HepG2 (cell line): ENCODE measurements at regions not wholly inside any gene's neighbourhood (a gene's known extent, or its start where the extent isn't known, plus 50 kb on each side); places are given as distances from the start of the nearest gene placed in this dataset.

ENCODE experiments used
- ATAC-seq: fragments of 200-7000 bp; cut with Tn5 transposase; 3 replicates; pipeline ENCODE4 v1.9.1; 2020; ENCODE audit warnings: mild to moderate bottlenecking, moderate library complexity
- BruUV-seq: library from RNA; stranded (reverse); fragments of 400-500 nt; replicated peaks from 2 replicates; lab custom pipeline; 2021; lab: Mats Ljungman, UMichigan
- CTCF ChIA-PET: fragments of 300-600 bp; formaldehyde crosslinking; extraction: SDS; loops from one replicate; lab custom pipeline; 2021; ENCODE audit warnings: low total read pairs, inconsistent platforms, low intra/inter-chr PET ratio; lab: Yijun Ruan, JAX
- POLR2A ChIA-PET: fragments of 350-600 bp; sonication (Branson Sonifier 250); formaldehyde crosslinking; loops from one replicate; lab custom pipeline; 2020; ENCODE audit warnings: antibody characterized with exemption, inconsistent platforms; lab: Yijun Ruan, JAX
- DNase-seq: peaks from one replicate; pipeline ENCODE4 v3.0.0-alpha.2; 2015; ENCODE audit warnings: low spot score
- FAIRE-seq: peaks from 3 replicates; lab custom pipeline; 2011; peaks lifted over from hg19 to GRCh38; lab: Jason Lieb, UNC
- H2AFZ ChIP-seq: one replicate; pipeline ENCODE4 v1.6.1; 2011; ENCODE audit warnings: low read length, inconsistent platforms
- H3K27ac ChIP-seq: fragments of 300-600 bp; 3 replicates; pipeline ENCODE4 v1.8.0; 2011; ENCODE audit warnings: mixed run types, mild to moderate bottlenecking, mixed read lengths, low read length, inconsistent platforms; ENCODE audit not compliant: insufficient read depth; ENCODE audit errors: extremely low read length
- H3K27me3 ChIP-seq, 2 experiments: fragments of 200-600 bp in 1 of 2; 2 replicates in 1 of 2; 3 replicates in 1 of 2; pipeline versions ENCODE4 v1.6.0 to v1.8.0; 2011; ENCODE audit warnings: low read length in 2 of 2, mild to moderate bottlenecking in 2 of 2, moderate library complexity in 2 of 2, inconsistent platforms in 1 of 2; ENCODE audit not compliant: insufficient read depth in 2 of 2, control insufficient read depth in 1 of 2
- H3K36me3 ChIP-seq, 2 experiments: fragments of 200-600 bp in 1 of 2; replicated peaks in 1 of 2; 2 replicates in 1 of 2; 3 replicates in 1 of 2; pipeline versions ENCODE4 v1.5.1 to v1.8.0; 2011; ENCODE audit warnings: low read length in 2 of 2, inconsistent platforms in 1 of 2; ENCODE audit not compliant: insufficient read depth in 2 of 2, control insufficient read depth in 1 of 2
- H3K4me1 ChIP-seq: 2 replicates; pipeline ENCODE4 v1.5.1; 2012; ENCODE audit warnings: low read length, inconsistent platforms; ENCODE audit not compliant: insufficient read depth
- H3K4me2 ChIP-seq: 2 replicates; pipeline ENCODE4 v1.6.0; 2011; ENCODE audit warnings: low read depth, low read length, inconsistent platforms
- H3K4me3 ChIP-seq, 3 experiments: fragments of 200-600 bp in 1 of 3; sonication (generic), shearing (Covaris generic) in 1 of 3; replicated peaks in 1 of 3; 2 replicates each; pipeline ENCODE4 v1.5.1; 2011 to 2016; ENCODE audit warnings: low read length in 3 of 3, inconsistent platforms in 2 of 3, low read depth in 2 of 3, mild to moderate bottlenecking in 2 of 3, control low read depth in 1 of 3, mixed read lengths in 1 of 3; ENCODE audit not compliant: insufficient read depth in 1 of 3
- H3K79me2 ChIP-seq: one replicate; pipeline ENCODE4 v1.6.1; 2011; ENCODE audit warnings: low read length, inconsistent platforms; ENCODE audit not compliant: insufficient read depth
- H3K9ac ChIP-seq: 2 replicates; pipeline ENCODE4 v1.6.0; 2011; ENCODE audit warnings: mild to moderate bottlenecking, low read depth, low read length, inconsistent platforms; ENCODE audit not compliant: insufficient read depth
- H3K9me3 ChIP-seq: 2 replicates; pipeline ENCODE4 v1.5.1; 2012; ENCODE audit warnings: mild to moderate bottlenecking, low read length
- H4K20me1 ChIP-seq: 2 replicates; pipeline ENCODE4 v1.6.0; 2011; ENCODE audit warnings: inconsistent platforms, mild to moderate bottlenecking, low read length, moderate library complexity; ENCODE audit not compliant: insufficient read depth
- AGO1 ChIP-seq: fragments of 200-400 bp; formaldehyde crosslinking; IDR thresholded peaks from 2 replicates; pipeline ENCODE4 v1.6.1; 2017; ENCODE audit warnings: mild to moderate bottlenecking, low read depth, low read length, moderate library complexity; ENCODE audit not compliant: poor library complexity, severe bottlenecking
- ARHGAP35 ChIP-seq: sonication (generic); formaldehyde crosslinking; IDR thresholded peaks from 2 replicates; pipeline ENCODE4 v1.9.0; 2022; ENCODE audit warnings: mild to moderate bottlenecking, inconsistent platforms, moderate library complexity, missing genetic modification reagents, borderline replicate concordance
- GLMP ChIP-seq: sonication (generic); formaldehyde crosslinking; IDR thresholded peaks from 2 replicates; pipeline ENCODE4 v1.9.0; 2021; ENCODE audit warnings: missing genetic modification reagents, mild to moderate bottlenecking, borderline replicate concordance
- HNF4A ChIP-seq: sonication (generic); formaldehyde crosslinking; IDR thresholded peaks from 2 replicates; pipeline ENCODE4 v1.4.0; 2020; ENCODE audit warnings: missing genetic modification reagents
- IKZF1 ChIP-seq: fragments of 450-650 bp; IDR thresholded peaks from 2 replicates; pipeline ENCODE4 v1.7.1; 2016
- NFAT5 ChIP-seq: sonication (generic); formaldehyde crosslinking; IDR thresholded peaks from 2 replicates; pipeline ENCODE4 v1.4.0; 2020; ENCODE audit warnings: missing genetic modification reagents
- PHF8 ChIP-seq: sonication (generic); formaldehyde crosslinking; IDR thresholded peaks from 2 replicates; pipeline ENCODE4 v1.5.0; 2020; ENCODE audit warnings: missing genetic modification reagents
- ZNF10 ChIP-seq: sonication (generic); formaldehyde crosslinking; IDR thresholded peaks from 2 replicates; pipeline ENCODE4 v1.4.0; 2020; ENCODE audit warnings: mild to moderate bottlenecking, low read depth, missing genetic modification reagents, borderline replicate concordance
- ZNF337 ChIP-seq: sonication (generic); formaldehyde crosslinking; IDR thresholded peaks from 2 replicates; pipeline ENCODE4 v1.5.1; 2020; ENCODE audit warnings: missing genetic modification reagents, low read depth, mild to moderate bottlenecking, borderline replicate concordance
- ZNF33A ChIP-seq: sonication (generic); formaldehyde crosslinking; IDR thresholded peaks from 2 replicates; pipeline ENCODE4 v1.5.1; 2020; ENCODE audit warnings: missing genetic modification reagents, mild to moderate bottlenecking, moderate library complexity, borderline replicate concordance
- ZNF75D ChIP-seq: sonication (generic); formaldehyde crosslinking; IDR thresholded peaks from 2 replicates; pipeline ENCODE4 v1.8.1; 2023; ENCODE audit warnings: missing genetic modification reagents, mild to moderate bottlenecking, borderline replicate concordance
- ZNF788 ChIP-seq: sonication (generic); formaldehyde crosslinking; IDR thresholded peaks from 2 replicates; pipeline ENCODE4 v1.5.0; 2020; ENCODE audit warnings: mild to moderate bottlenecking, missing genetic modification reagents, borderline replicate concordance
- whole genome bisulfite sequencing: methylation state at CpG from one replicate; pipeline ENCODE4 v1.1.6; 2017; ENCODE audit warnings: low lambda C conversion rate; 5-methylcytosine and 5-hydroxymethylcytosine counted together
- in situ Hi-C: cut with HindIII; loops from 2 replicates; pipeline ENCODE4 v1.10.0; 2017; ENCODE audit warnings: low pct_unique_long_range_greater_than_20kb; ENCODE audit not compliant: extremely low pct_ligation_motif_present
- intact Hi-C: fragments of 100-400 bp; cut with micrococcal nuclease; formaldehyde crosslinking; loops from one replicate; pipeline ENCODE4 v1.10.0; 2022; ENCODE audit not compliant: unreplicated experiment

- 87% methylated on average over 6 of the region's 6 CpGs for WGBS
- H3K27ac ChIP-seq = no peak overlapping the region
- intact Hi-C loops = loop anchor here (10.0 kb wide), 1 partner anchor 462 kb away; the partner anchor contains the start of genes BTD and HACL1
- in situ Hi-C loops = no loop called here
- no peak overlapping the region for H3K4me2 ChIP-seq
- ChIA-PET CTCF (no interaction called here), POLR2A (no interaction called here)
- peaks cover 41% of the 10 kb centered on the region for H3K4me1 ChIP-seq
- TF ChIP-seq ZNF33A (CRISPR knock-in tag) (no peak), ARHGAP35 (CRISPR knock-in tag) (no peak), ZNF788 (no peak), GLMP (CRISPR knock-in tag) (no peak), IKZF1 (no peak), ZNF10 (CRISPR knock-in tag) (no peak), HNF4A (CRISPR knock-in tag) (no peak), AGO1 (no peak), ZNF337 (CRISPR knock-in tag) (no peak), PHF8 (no peak), NFAT5 (CRISPR knock-in tag) (no peak), ZNF75D (CRISPR knock-in tag) (no peak)
- FAIRE-seq = no peak
- H3K27me3 ChIP-seq = no peaks in the 10 kb centered on the region; a peak in 1 of 5 replicates
- no peak overlapping the region for H2AFZ ChIP-seq
- H3K36me3 ChIP-seq = no peaks in the 10 kb centered on the region
- no peak for ATAC-seq
- H3K9ac ChIP-seq = no peak overlapping the region
- DNase-seq = no peak
- no TSS peak for BruUV-seq
- no peaks in the 10 kb centered on the region for H3K9me3 ChIP-seq
- no peak overlapping the region for H3K4me3 ChIP-seq
- no peaks in the 10 kb centered on the region for H4K20me1 ChIP-seq
- H3K79me2 ChIP-seq = no peaks in the 10 kb centered on the region
Measured at GRCh38 chr3:16066975-16067374, 107.5 kb upstream of the GALNT15 start.
